ENCODE measurements at regions not wholly inside any gene's neighbourhood (a gene's known extent, or its start where the extent isn't known, plus 50 kb on each side); places are given as distances from the start of the nearest gene placed in this dataset.

- no peak for TF ChIP-seq ZFX (IDR thresholded peaks at IDR 0.05; ENCODE audit: borderline replicate concordance)
- TF ChIP-seq CTCF (IDR thresholded peaks at IDR 0.05), result no peak
Observed at GRCh38 chr5:159864885-159865691, 51.2 kb upstream of the ADRA1B start.
